Coronary artery (tissue), 2 donors: ENCODE measurements at regions not wholly inside any gene's neighbourhood (a gene's known extent, or its start where the extent isn't known, plus 50 kb on each side); places are given as distances from the start of the nearest gene placed in this dataset.

Source experiments
- DNase-seq: peaks from one replicate; pipeline ENCODE4 v3.0.0-alpha.2; 2017; ENCODE audit warnings: low spot score
- H3K27ac ChIP-seq, 2 donors: fragments of 200-600 bp; sonication (generic); one replicate each; pipeline ENCODE4 v1.5.1; 2016 to 2019
- H3K4me3 ChIP-seq: fragments of 200-600 bp; sonication (generic); 2 replicates; pipeline ENCODE4 v1.5.1; 2016; ENCODE audit warnings: mild to moderate bottlenecking, moderate library complexity
- TF ChIP-seq, protein P1 (sequence below): fragments of 200-600 bp; sonication (generic); IDR thresholded peaks from one replicate; pipeline ENCODE4 v1.5.1; 2019; ENCODE audit warnings: antibody characterized with exemption

DNA sequence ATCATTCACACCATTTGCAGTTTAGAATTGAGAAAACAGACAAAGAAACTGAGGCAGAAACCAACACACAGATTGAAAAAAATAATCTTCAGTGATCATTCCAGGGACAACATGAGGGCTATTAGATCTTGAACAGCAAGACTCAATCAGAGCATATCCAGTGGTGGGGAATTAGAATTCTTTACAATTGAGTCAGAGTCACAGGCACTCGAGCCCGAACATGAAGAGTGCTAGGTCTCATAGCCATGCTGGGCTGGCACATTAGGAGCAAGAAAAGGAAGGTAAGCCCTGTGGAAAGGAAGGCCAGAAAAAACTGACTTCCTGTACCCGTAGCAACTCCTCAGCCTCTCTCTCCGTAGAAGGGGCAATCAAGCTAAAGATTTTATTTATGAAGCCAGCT is 419.9 kb downstream of the HAO1 start:
- TF ChIP-seq, protein P1, sequence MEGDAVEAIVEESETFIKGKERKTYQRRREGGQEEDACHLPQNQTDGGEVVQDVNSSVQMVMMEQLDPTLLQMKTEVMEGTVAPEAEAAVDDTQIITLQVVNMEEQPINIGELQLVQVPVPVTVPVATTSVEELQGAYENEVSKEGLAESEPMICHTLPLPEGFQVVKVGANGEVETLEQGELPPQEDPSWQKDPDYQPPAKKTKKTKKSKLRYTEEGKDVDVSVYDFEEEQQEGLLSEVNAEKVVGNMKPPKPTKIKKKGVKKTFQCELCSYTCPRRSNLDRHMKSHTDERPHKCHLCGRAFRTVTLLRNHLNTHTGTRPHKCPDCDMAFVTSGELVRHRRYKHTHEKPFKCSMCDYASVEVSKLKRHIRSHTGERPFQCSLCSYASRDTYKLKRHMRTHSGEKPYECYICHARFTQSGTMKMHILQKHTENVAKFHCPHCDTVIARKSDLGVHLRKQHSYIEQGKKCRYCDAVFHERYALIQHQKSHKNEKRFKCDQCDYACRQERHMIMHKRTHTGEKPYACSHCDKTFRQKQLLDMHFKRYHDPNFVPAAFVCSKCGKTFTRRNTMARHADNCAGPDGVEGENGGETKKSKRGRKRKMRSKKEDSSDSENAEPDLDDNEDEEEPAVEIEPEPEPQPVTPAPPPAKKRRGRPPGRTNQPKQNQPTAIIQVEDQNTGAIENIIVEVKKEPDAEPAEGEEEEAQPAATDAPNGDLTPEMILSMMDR, result no peak
- no peak for DNase-seq
- H3K27ac ChIP-seq, result no peak overlapping the region
- no peak overlapping the region for H3K4me3 ChIP-seq

DNA sequence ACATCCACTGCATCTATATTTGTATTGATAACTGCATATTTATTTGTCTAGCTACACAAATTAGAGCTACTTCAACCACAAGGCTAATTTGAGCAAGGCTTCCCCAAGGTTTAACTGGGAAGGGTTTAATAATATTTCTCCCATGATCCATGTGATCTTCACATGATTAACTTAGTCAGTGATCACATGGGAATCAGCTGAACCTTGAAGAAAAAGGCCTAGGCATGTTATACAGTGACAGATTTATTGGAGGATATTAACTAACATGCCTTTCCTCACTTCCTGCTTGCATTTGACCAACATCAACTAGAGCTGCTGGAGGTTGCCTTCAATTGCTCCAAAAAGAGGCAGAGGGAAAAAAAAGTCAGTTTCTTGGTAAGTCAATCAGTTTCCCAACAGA is 417.0 kb downstream of the HAO1 start:
- no peak overlapping the region for H3K4me3 ChIP-seq
- no peak for DNase-seq
- no peak overlapping the region for H3K27ac ChIP-seq
- TF ChIP-seq, protein P1, result no peak

DNA sequence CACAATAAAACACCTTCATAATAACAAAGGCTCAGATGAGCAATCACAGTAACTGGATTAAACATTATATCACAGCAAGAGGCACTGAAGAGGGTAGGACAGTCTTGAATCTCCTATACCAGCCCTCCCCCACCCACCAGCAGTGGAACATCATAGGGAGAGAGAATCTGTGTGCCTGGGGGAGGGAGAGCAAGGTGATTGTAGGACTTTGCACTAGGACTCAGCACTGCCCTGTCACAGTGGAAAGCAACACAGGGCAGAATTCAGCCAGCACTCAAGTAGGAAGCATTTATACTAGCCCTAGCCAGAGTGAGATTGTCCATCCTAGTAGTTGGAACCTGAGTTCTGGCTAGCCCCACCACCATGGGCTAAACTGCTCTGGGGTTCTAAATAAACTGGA is 400.2 kb downstream of the HAO1 start:
- H3K27ac ChIP-seq, result no peak overlapping the region
- TF ChIP-seq, protein P1, result no peak
- H3K4me3 ChIP-seq, result no peak overlapping the region
- DNase-seq, result no peak

DNA sequence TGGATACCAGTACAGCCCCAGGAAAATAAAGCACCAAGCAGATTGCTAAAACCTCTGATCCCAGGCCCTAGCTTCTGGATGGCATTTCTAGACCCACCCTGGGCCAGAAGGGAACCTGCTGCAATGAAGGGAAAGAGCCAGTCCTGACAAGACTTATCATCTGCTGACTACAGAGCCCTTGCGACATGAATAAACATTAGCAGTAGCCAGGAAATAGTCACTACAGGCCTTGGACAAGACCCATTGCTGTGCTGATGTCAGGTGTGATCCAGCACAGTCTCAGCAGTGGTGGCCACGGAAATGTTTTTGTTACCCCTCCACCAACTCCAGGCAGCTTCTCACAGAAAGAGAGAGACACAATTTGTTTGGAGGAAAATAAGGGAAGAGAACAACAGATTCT is 399.3 kb downstream of the HAO1 start:
- Histone ChIP-seq H3K4me3 (no peak overlapping the region), H3K27ac (no peak overlapping the region)
- TF ChIP-seq, protein P1, result no peak
- no peak for DNase-seq

DNA sequence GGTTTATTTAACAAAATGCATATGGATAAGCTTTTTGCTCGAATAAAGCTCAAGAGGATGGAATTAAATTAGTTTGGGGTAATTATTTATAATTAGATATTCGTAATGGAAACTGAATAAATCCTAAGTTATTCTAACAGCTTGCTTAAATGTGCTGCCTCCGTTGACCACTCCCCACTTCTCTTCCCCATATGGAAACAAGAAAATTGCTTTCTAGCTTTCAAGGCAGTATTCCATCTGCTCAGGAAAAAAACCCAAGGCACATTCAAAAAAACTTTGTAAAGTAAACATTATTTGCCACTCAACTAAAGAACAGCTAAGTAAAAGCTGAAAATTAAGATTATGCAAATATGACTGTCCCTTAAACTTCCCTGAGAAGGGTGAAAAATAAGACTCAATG is 369.2 kb downstream of the HAO1 start:
- TF ChIP-seq, protein P1, result no peak
- Histone ChIP-seq H3K4me3 (no peak overlapping the region), H3K27ac (no peak overlapping the region)
- no peak for DNase-seq

DNA sequence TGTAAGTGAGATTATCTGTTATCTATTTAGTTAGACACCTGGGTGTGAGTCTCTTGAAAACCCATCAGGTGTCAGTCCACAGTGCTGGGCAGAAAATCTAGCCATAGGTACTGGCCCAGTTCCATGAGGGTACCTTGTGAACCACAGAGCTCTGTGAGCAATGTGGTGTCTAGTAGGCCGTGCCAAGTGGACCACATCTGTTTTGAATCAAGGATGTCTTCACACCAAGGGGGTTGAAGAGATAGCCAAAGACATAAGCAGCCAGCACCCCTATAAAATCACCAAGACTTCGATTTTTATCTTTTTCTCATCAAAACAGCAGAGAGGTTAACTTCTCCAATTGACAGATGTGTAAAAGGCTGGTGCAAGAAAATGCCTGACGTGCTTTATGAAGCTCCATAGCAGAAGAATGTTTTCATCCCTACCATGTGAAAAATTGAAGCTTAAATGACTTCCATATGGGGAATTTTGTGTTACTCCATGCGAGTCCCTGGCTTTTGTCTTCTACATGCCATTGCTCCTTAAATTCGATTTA is 368.7 kb downstream of the HAO1 start:
- no peak overlapping the region for H3K27ac ChIP-seq
- TF ChIP-seq, protein P1, result no peak
- DNase-seq, result no peak
- H3K4me3 ChIP-seq, result no peak overlapping the region

DNA sequence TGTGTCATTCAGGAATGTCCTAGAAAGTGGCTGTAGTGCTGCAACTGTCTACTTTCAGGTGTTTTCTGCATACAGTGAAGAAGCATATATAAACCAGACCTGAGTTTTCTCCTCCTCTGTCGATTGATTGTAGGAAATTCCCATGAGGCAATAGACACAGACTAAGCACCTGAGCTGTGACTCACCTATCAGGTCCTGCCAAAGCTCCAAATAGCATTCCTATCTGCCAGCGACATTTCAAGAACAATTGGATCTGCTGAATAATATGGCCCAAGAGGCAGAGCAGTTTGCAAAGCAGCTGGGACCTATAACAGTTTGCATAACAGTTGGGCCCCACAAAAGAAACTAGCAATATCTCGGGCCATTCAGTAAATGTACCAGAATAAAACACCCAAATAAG is 360.4 kb downstream of the HAO1 start:
- no peak for DNase-seq
- TF ChIP-seq, protein P1, result no peak

More for the DNA sequence above, 360.4 kb downstream of the HAO1 start:
- no peak overlapping the region for H3K4me3 ChIP-seq
- no peak overlapping the region for H3K27ac ChIP-seq
